Peyer's patch (tissue), 4 donors: ENCODE measurements at regions not wholly inside any gene's neighbourhood (a gene's known extent, or its start where the extent isn't known, plus 50 kb on each side); places are given as distances from the start of the nearest gene placed in this dataset.

Experiments used
- POLR2A ChIP-seq, 2 donors: fragments of 450-650 bp; IDR thresholded peaks; one replicate each; pipeline ENCODE4 v1.5.1; 2017; ENCODE audit warnings: antibody characterized with exemption in 2 of 2, mild to moderate bottlenecking in 2 of 2, moderate library complexity in 2 of 2
- TF ChIP-seq, protein P1 (sequence below), 6 experiments: fragments of 450-650 bp in 4 of 6; fragments of 200-600 bp in 2 of 6; sonication (generic) in 1 of 6; IDR thresholded peaks; one replicate each; pipeline ENCODE4 v1.5.1; 2017 to 2019; ENCODE audit warnings: antibody characterized with exemption in 6 of 6, mild to moderate bottlenecking in 3 of 6, moderate library complexity in 1 of 6

DNA sequence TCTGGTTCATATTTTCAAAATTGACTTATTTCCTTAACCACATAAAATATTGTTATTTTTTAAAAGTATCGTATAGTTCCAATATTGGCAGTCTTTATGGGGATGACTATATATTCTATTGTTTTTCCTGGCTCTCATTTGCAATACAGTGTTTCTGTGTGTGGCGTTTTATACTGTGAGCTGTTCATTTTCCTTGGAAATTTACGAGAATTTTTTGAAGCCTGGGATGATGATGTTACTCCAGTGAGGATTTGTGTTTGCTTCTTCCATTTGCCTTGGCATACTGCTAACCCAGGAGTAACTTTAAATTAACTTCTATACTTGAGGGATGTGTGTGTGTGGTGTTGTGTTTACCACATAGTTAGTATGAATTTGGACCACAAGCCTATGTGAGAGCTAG is 95.2 kb downstream of the NR1D2 start:
- TF ChIP-seq, protein P1, sequence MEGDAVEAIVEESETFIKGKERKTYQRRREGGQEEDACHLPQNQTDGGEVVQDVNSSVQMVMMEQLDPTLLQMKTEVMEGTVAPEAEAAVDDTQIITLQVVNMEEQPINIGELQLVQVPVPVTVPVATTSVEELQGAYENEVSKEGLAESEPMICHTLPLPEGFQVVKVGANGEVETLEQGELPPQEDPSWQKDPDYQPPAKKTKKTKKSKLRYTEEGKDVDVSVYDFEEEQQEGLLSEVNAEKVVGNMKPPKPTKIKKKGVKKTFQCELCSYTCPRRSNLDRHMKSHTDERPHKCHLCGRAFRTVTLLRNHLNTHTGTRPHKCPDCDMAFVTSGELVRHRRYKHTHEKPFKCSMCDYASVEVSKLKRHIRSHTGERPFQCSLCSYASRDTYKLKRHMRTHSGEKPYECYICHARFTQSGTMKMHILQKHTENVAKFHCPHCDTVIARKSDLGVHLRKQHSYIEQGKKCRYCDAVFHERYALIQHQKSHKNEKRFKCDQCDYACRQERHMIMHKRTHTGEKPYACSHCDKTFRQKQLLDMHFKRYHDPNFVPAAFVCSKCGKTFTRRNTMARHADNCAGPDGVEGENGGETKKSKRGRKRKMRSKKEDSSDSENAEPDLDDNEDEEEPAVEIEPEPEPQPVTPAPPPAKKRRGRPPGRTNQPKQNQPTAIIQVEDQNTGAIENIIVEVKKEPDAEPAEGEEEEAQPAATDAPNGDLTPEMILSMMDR (IDR thresholded peaks at IDR 0.05), result no peak
- TF ChIP-seq POLR2A (IDR thresholded peaks at IDR 0.05), result no peak
